Tibial nerve (tissue), 4 donors: ENCODE measurements at regions not wholly inside any gene's neighbourhood (a gene's known extent, or its start where the extent isn't known, plus 50 kb on each side); places are given as distances from the start of the nearest gene placed in this dataset.
"Not testable (repeated sequence)": the region's sequence is repeated elsewhere in the genome, so short reads cannot be mapped to it uniquely, and the experiment has no call there.

Experiments used
- DNase-seq, 2 donors: peaks; one replicate each; pipeline ENCODE4 v3.0.0-alpha.2; 2019; ENCODE audit warnings: low spot score in 2 of 2
- H3K27ac ChIP-seq, 4 donors: fragments of 200-600 bp; sonication (generic) in 3 of 4; one replicate each; pipeline ENCODE4 v1.5.1; 2017 to 2019; ENCODE audit warnings: mild to moderate bottlenecking in 1 of 4
- H3K27me3 ChIP-seq, 2 donors: fragments of 200-600 bp; sonication (generic) in 1 of 2; one replicate each; pipeline versions ENCODE4 v1.5.1 to v1.6.0; 2017 to 2019
- H3K36me3 ChIP-seq, 3 donors: fragments of 200-600 bp; sonication (generic); one replicate each; pipeline ENCODE4 v1.5.1; 2018 to 2019
- H3K4me1 ChIP-seq, 4 donors: fragments of 200-600 bp; sonication (generic) in 3 of 4; one replicate each; pipeline ENCODE4 v1.5.1; 2017 to 2019
- H3K4me3 ChIP-seq, 4 donors: fragments of 200-600 bp; sonication (generic) in 3 of 4; one replicate each; pipeline ENCODE4 v1.5.1; 2017 to 2019; ENCODE audit warnings: mild to moderate bottlenecking in 1 of 4, moderate library complexity in 1 of 4
- H3K9me3 ChIP-seq, 4 donors: fragments of 200-600 bp; sonication (generic) in 3 of 4; one replicate each; pipeline ENCODE4 v1.5.1; 2017 to 2019
- EP300 ChIP-seq, 2 donors: sonication (generic); formaldehyde crosslinking; IDR thresholded peaks; one replicate each; pipeline ENCODE4 v1.6.1; 2017; ENCODE audit warnings: antibody characterized with exemption in 2 of 2, mild to moderate bottlenecking in 1 of 2
- POLR2A ChIP-seq, 2 donors: fragments of 450-650 bp; IDR thresholded peaks; one replicate each; pipeline ENCODE4 v1.6.1; 2017; ENCODE audit warnings: antibody characterized with exemption in 2 of 2, mild to moderate bottlenecking in 2 of 2, moderate library complexity in 2 of 2
- WGBS, 2 donors: methylation state at CpG; one replicate each; pipeline ENCODE4 v1.1.5; 2018; 5-methylcytosine and 5-hydroxymethylcytosine counted together
- TF ChIP-seq, protein P1 (sequence below), 5 experiments: fragments of 200-600 bp in 3 of 5; fragments of 450-650 bp in 2 of 5; sonication (generic) in 3 of 5; IDR thresholded peaks; one replicate each; pipeline ENCODE4 v1.5.1; 2016 to 2019; ENCODE audit warnings: antibody characterized with exemption in 5 of 5, mild to moderate bottlenecking in 3 of 5, moderate library complexity in 2 of 5

DNA sequence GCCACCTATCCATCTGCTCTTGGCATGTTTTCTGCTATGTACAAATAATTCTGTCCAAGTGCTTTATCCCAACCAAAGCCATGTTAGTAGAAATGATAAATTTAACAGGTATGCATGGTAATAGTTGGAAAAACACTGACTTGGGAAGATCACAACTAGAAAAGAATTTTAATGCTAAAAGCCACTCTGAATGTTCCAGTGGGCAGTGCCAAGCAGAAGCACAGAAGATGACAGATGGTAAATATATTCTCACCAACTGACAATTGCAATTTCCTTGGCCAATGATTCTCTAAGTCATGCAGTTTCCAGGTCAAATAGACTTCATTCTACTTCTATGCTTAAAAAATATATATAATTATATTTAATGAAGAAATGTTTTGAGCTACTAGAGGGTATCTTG is 83.6 kb upstream of the SEMA3C start:
- Histone ChIP-seq H3K27ac (no peak overlapping the region), H3K9me3 (no peaks in the 10 kb centered on the region), H3K4me3 (no peak overlapping the region), H3K36me3 (no peaks in the 10 kb centered on the region), H3K4me1 (peaks cover 0 to 41% (median 1%) of the 10 kb centered on the region in 4 donors), H3K27me3 (no peaks in the 10 kb centered on the region)
- TF ChIP-seq, protein P1, sequence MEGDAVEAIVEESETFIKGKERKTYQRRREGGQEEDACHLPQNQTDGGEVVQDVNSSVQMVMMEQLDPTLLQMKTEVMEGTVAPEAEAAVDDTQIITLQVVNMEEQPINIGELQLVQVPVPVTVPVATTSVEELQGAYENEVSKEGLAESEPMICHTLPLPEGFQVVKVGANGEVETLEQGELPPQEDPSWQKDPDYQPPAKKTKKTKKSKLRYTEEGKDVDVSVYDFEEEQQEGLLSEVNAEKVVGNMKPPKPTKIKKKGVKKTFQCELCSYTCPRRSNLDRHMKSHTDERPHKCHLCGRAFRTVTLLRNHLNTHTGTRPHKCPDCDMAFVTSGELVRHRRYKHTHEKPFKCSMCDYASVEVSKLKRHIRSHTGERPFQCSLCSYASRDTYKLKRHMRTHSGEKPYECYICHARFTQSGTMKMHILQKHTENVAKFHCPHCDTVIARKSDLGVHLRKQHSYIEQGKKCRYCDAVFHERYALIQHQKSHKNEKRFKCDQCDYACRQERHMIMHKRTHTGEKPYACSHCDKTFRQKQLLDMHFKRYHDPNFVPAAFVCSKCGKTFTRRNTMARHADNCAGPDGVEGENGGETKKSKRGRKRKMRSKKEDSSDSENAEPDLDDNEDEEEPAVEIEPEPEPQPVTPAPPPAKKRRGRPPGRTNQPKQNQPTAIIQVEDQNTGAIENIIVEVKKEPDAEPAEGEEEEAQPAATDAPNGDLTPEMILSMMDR (IDR thresholded peaks at IDR 0.05): no peak
- TF ChIP-seq EP300 (IDR thresholded peaks at IDR 0.05) (no peak), POLR2A (IDR thresholded peaks at IDR 0.05) (no peak)
- no peak for DNase-seq

- H3K27ac ChIP-seq: no peak overlapping the region
- H3K9me3 ChIP-seq: no peaks in the 10 kb centered on the region
- WGBS, 2 donors: 39 to 54% methylated on average over 2 of the region's 2 CpGs
- peaks cover 0 to 22% (median 1%) of the 10 kb centered on the region in 4 donors for H3K4me1 ChIP-seq
- H3K4me3 ChIP-seq: no peak overlapping the region
- no peak for DNase-seq
- no peaks in the 10 kb centered on the region for H3K36me3 ChIP-seq
- H3K27me3 ChIP-seq: no peaks in the 10 kb centered on the region
- TF ChIP-seq EP300 (IDR thresholded peaks at IDR 0.05) (no peak), POLR2A (IDR thresholded peaks at IDR 0.05) (no peak)
- TF ChIP-seq, protein P1 (IDR thresholded peaks at IDR 0.05): no peak
Observed at GRCh38 chr7:80999771-81000170, 80.9 kb upstream of the SEMA3C start.

DNA sequence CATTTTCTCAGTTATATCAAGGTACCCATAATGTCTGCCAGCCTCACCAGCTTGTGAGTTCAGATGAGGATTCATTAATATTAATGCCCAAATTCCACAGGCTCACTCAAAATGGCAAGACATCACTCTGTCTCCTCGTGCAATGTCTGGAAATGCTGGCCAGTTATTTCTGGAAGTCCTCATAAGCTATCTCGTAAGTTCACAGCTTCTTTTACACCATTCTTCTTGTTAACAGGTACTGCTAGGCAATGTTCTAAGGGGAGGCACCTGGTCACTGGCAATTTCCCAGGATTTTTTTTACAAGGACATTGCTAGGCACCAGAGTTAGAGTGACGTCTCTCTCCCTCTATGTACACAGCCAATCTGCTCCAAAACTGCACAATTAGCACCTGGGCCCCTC is 80.2 kb upstream of the SEMA3C start:
- H3K27me3 ChIP-seq: no peaks in the 10 kb centered on the region
- no peak overlapping the region for H3K27ac ChIP-seq
- no peak for TF ChIP-seq POLR2A (IDR thresholded peaks at IDR 0.05)
- 74 to 78% methylated on average over 3 of the region's 3 CpGs for WGBS, 2 donors
- H3K4me1 ChIP-seq: peaks cover 0 to 15% (median 1%) of the 10 kb centered on the region in 4 donors
- no peaks in the 10 kb centered on the region for H3K36me3 ChIP-seq
- H3K4me3 ChIP-seq: no peak overlapping the region
- H3K9me3 ChIP-seq: no peaks in the 10 kb centered on the region
- DNase-seq: no peak

- Histone ChIP-seq H3K27me3 (no peaks in the 10 kb centered on the region), H3K4me3 (no peak overlapping the region), H3K36me3 (no peaks in the 10 kb centered on the region), H3K9me3 (no peaks in the 10 kb centered on the region), H3K4me1 (peaks cover 0 to 12% (median 0%) of the 10 kb centered on the region in 4 donors), H3K27ac (no peak overlapping the region)
- WGBS, 2 donors: 89 to 90% methylated on average over 7 of the region's 7 CpGs
- TF ChIP-seq EP300 (IDR thresholded peaks at IDR 0.05) (no peak), POLR2A (IDR thresholded peaks at IDR 0.05) (no peak)
- TF ChIP-seq, protein P1 (IDR thresholded peaks at IDR 0.05): no peak
- DNase-seq: no peak
Observed at GRCh38 chr7:80997841-80998240, 79.0 kb upstream of the SEMA3C start.

GRCh38 chr7:80996236-80996635 is 77.4 kb upstream of the SEMA3C start:
- H3K36me3 ChIP-seq, H3K4me3 ChIP-seq, H3K27ac ChIP-seq, H3K27me3 ChIP-seq, H3K9me3 ChIP-seq, DNase-seq: not testable (repeated sequence)
- 82 to 84% methylated on average over 2 of the region's 2 CpGs for WGBS, 2 donors
- peaks cover 0 to 12% (median 0%) of the 10 kb centered on the region in 4 donors for H3K4me1 ChIP-seq

- DNase-seq: no peak
- H3K4me3 ChIP-seq: no peak overlapping the region
- 80 to 87% methylated on average over 5 of the region's 5 CpGs for WGBS, 2 donors
- TF ChIP-seq EP300 (IDR thresholded peaks at IDR 0.05) (no peak), POLR2A (IDR thresholded peaks at IDR 0.05) (no peak)
- TF ChIP-seq, protein P1 (IDR thresholded peaks at IDR 0.05): no peak
- H3K9me3 ChIP-seq: peaks cover 0 to 3% (median 0%) of the 10 kb centered on the region in 4 donors
- H3K36me3 ChIP-seq: no peaks in the 10 kb centered on the region
- H3K27ac ChIP-seq: no peak overlapping the region
- no peaks in the 10 kb centered on the region for H3K4me1 ChIP-seq
- H3K27me3 ChIP-seq: no peaks in the 10 kb centered on the region
Observed at GRCh38 chr7:80991654-80992053, 72.8 kb upstream of the SEMA3C start.
